ENCODE measurements at regions not wholly inside any gene's neighbourhood (a gene's known extent, or its start where the extent isn't known, plus 50 kb on each side); places are given as distances from the start of the nearest gene placed in this dataset.

GRCh38 chr13:30133996-30134395, 173.4 kb downstream of the KATNAL1 start:
- Mint-ChIP-seq H3K4me3 (no peak overlapping the region), H3K27me3 (ENCODE audit: insufficient read depth, low read depth, poor library complexity) (peaks cover 5% of the 10 kb centered on the region), H3K4me1 (peaks cover 3% of the 10 kb centered on the region; the same call in 2 of the 3 replicates), H3K9me3 (no peaks in the 10 kb centered on the region), H3K36me3 (ENCODE audit: low read depth) (no peaks in the 10 kb centered on the region), H3K27ac (no peak overlapping the region)
- no peaks in the 10 kb centered on the region for H3K79me2 ChIP-seq (replicated peaks; ENCODE audit: insufficient read depth)
- TF ChIP-seq EZH2 (IDR thresholded peaks at IDR 0.05; ENCODE audit: low read depth, unreplicated experiment) (no peak), ZNF114 (CRISPR knock-in tag; IDR thresholded peaks at IDR 0.05) (no peak), JUNB (IDR thresholded peaks at IDR 0.05; ENCODE audit: unreplicated experiment) (no peak), CTCF (conservative IDR thresholded peaks at IDR 0.05; ENCODE audit: low read depth in 2 of 2) (no peak), REST (IDR thresholded peaks at IDR 0.05; ENCODE audit: unreplicated experiment) (no peak), ZNF331 (CRISPR knock-in tag; IDR thresholded peaks at IDR 0.05; ENCODE audit: low read depth) (no peak), STAT1 (IDR thresholded peaks at IDR 0.05; ENCODE audit: unreplicated experiment) (no peak), CREB1 (CRISPR knock-in tag; IDR thresholded peaks at IDR 0.05; ENCODE audit: low read depth) (no peak), ETS1 (IDR thresholded peaks at IDR 0.05) (no peak), EZH2phosphoT487 (IDR thresholded peaks at IDR 0.05; ENCODE audit: unreplicated experiment) (no peak), ZNF462 (CRISPR knock-in tag; IDR thresholded peaks at IDR 0.05) (no peak), POLR2AphosphoS5 (IDR thresholded peaks at IDR 0.05; ENCODE audit: low read depth) (no peak), NANOG (IDR thresholded peaks at IDR 0.05; ENCODE audit: borderline replicate concordance) (no peak)
- H3F3A ChIP-seq (replicated peaks; ENCODE audit: low read depth) = no peaks in the 10 kb centered on the region
- H3K9me2 ChIP-seq (ENCODE audit: insufficient read depth) = no peaks in the 10 kb centered on the region
- H3K4me2 ChIP-seq = no peak overlapping the region
- no peak for DNase-seq (ENCODE audit: low spot score)
- no peak overlapping the region for H2AFZ ChIP-seq
- no peak for ATAC-seq
- no peaks in the 10 kb centered on the region for H3K27me3 ChIP-seq (ENCODE audit: insufficient read depth)
- no peaks in the 10 kb centered on the region for H4K20me1 ChIP-seq (replicated peaks; ENCODE audit: insufficient read depth)
- H3K4me3 ChIP-seq = no peak overlapping the region
- H3K4me1 ChIP-seq (ENCODE audit: insufficient read depth) = no peaks in the 10 kb centered on the region
- no peaks in the 10 kb centered on the region for H3K36me3 ChIP-seq (ENCODE audit: insufficient read depth)
- no peak overlapping the region for H3K27ac ChIP-seq (ENCODE audit: low read depth)

Measured in GM23338 (cell line).